GM21528 (cell line): ENCODE measurements at regions not wholly inside any gene's neighbourhood (a gene's known extent, or its start where the extent isn't known, plus 50 kb on each side); places are given as distances from the start of the nearest gene placed in this dataset.

Source experiments
- ATAC-seq: cut with Tn5 transposase; IDR thresholded peaks from one replicate; pipeline ENCODE4 v1.9.1; 2021; ENCODE audit warnings: mild to moderate bottlenecking, moderate library complexity; ENCODE audit not compliant: unreplicated experiment, low FRiP score

- no peak for ATAC-seq
Observed at GRCh38 chr6:168890306-168890980, 363.2 kb downstream of the THBS2 start.

DNA sequence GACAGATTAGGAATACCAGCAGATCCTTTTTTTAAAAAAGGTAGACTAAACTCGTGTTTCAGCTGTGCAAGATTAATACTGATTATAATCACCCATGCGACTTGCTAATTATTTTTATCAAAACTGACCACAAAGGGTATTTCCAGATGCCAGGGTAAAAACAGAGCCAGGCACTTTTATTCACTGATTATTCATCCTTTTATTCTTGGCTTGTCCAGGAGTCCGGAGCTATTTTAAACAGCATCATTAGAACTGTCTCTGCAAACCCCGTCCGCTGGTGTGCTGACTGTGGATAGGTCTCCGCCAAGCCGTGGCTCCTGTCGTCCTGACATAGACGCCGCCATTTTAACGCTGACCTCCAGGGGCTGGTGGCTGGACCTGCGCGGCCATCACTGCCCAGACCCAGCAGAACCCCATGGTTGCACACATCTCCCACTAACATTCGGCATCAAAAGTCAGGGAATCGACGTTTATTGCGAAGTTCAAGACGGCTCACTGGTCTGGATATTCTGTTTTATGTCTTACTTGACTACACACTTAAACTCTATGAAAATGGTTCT lies 364.8 kb downstream of the THBS2 start:
- no peak for ATAC-seq

GRCh38 chr6:168888102-168888501 lies 365.5 kb downstream of the THBS2 start:
- ATAC-seq: no peak

DNA sequence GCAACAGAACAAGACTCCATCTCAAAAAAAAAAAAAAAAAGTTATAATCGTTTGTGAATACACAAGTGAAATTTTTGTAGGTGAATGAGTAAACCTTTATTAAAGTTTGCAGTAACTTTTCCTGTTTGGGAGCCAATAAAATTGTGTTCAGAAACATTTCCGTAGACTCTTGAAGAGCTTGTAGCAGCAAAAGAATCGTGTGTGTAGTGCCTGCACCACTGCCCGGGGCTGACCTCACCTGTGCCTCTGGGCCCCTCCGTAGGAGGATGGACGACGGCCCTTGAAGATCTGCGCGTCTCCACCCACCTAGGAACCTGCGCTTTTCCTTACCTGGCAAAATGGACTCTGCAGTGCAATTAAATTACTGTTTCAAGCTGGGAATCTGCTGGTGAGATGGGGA lies 366.0 kb downstream of the THBS2 start:
- ATAC-seq: no peak

GRCh38 chr6:168886964-168887363 lies 366.7 kb downstream of the THBS2 start:
- ATAC-seq: no peak

- no peak for ATAC-seq
Observed at GRCh38 chr6:168885751-168886742, 367.6 kb downstream of the THBS2 start.

DNA sequence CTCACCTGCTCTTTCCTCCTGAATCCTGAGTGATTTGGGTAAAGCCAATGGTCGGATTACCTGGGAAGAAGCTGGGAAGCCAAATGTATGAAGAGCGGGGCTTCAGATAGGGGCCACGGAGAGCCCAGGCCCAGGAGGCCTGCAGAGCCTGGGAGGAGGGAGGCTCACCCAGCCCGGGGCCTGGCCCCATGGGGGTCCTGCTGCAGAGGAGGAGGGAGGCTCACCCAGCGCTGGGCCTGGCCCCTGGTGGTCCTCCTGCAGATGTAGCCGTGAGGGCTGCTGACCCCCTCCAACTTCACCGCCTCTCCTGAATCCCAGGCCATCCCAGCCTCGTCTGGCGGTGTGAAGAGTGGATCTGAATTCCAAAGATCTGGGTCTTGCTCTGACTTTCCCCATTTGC lies 368.4 kb downstream of the THBS2 start:
- ATAC-seq: no peak

DNA sequence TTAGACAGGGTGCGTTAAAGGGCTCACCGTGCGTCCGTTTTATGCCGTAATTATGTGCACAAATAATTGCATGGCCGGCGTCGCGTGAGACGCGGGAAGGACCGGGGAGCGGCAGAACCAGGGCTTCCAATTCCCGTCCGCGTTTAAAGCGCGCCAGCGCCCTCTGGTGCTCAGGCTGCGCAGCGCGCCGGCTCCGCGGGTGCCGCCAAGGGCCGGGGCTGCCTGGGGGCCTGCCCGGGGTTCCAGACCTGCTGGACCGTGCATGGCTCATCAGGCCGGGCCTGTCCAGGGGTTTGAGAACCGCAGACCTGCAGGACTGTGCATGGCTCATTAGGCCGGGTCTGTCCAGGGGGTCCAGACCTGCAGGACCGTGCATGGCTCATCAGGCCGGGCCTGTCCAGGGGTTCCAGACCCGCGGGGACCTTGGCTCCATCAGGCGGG lies 369.0 kb downstream of the THBS2 start:
- ATAC-seq: no peak

- ATAC-seq: no peak
Observed at GRCh38 chr6:168884050-168884645, 369.5 kb downstream of the THBS2 start.

DNA sequence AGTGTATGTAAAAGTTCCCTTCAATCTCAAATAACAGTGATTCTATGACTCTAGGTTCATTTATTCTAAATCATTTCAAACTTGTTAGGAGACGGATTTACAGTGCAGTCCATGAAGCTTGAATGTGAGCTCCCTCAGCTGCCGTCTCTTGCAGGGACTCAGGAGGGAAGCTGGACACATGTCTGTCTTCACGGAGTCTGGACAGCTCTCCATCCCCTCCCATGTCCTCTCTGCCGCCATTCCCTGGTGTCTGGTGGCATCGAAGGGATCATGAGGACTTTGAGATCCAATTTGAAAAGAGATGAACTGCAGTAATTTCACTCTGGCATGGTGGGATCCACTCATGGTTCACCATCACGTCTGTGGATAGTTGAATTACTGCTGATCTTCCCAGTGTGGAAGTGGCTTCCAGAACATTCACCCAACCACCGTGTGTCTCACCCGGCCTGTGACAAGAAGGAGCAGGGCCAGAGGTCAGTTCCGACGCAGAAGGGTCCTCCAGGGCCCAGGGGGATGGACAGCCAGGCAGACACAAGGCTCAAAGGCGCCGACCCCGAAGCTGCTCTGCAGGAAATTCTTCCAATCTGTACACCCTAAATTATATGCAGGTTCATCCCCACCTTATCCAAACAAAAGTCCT lies 370.1 kb downstream of the THBS2 start:
- ATAC-seq: no peak

GRCh38 chr6:168880271-168880670 lies 373.4 kb downstream of the THBS2 start:
- ATAC-seq: no peak

DNA sequence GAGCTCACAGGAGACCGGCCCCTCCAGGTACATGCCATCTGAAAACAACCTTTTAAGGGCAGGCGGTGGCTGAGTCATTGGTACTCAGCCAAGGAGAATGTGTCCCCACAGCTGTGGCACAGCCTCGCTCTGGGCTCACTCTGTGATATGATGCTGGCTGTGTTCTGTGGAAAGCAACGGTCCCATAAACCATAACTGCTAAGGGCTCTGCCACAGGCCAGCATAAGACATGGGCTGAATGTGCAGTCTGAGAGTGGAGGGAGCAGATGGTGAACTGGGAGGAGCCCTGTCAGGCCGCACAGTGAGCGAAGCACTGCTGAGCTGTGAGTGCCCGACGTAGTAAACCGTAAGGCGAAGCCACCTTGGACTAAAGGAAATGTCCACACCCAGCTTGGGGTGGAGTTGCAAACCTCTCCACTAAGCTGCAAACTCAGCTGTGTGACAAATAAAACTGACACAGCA lies 375.8 kb downstream of the THBS2 start:
- ATAC-seq: no peak

DNA sequence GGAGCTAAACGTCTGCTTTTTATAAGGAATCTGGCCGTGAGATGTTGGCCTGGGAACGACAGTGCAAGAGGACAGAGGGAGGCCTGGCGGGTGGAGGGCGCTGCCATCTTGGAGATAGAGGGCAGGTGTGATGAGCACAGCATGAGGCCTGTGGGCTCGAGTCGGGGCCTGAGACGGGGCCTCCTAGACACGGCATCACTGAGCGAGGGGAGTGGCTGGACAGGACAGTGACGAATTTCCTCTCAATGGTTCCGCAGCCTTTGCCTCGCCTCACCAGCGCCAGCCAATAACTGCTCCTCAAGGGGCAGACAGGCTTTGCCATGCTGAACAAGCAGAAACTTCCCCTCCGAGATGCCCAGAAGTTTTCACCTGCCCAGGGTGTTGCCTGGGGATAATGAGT lies 376.7 kb downstream of the THBS2 start:
- no peak for ATAC-seq

GRCh38 chr6:168875811-168876576 lies 377.7 kb downstream of the THBS2 start:
- ATAC-seq: no peak

DNA sequence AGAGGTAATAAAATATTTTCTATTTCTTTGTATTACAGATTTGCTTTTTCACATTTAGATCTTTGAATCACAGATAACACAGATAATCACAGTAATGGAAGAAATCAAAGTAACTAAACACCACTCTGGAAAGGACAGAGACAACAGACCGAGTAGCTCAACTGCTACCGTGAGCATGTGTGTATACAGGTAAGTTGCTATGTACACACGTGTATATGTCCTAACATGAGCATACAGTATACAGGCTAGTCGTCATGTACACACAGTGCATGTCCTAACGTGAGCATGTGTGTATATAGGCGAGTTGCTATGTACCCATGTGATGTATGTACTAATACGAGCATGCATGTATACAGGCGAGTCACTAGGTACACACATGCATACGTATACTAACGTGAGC lies 379.0 kb downstream of the THBS2 start:
- no peak for ATAC-seq

DNA sequence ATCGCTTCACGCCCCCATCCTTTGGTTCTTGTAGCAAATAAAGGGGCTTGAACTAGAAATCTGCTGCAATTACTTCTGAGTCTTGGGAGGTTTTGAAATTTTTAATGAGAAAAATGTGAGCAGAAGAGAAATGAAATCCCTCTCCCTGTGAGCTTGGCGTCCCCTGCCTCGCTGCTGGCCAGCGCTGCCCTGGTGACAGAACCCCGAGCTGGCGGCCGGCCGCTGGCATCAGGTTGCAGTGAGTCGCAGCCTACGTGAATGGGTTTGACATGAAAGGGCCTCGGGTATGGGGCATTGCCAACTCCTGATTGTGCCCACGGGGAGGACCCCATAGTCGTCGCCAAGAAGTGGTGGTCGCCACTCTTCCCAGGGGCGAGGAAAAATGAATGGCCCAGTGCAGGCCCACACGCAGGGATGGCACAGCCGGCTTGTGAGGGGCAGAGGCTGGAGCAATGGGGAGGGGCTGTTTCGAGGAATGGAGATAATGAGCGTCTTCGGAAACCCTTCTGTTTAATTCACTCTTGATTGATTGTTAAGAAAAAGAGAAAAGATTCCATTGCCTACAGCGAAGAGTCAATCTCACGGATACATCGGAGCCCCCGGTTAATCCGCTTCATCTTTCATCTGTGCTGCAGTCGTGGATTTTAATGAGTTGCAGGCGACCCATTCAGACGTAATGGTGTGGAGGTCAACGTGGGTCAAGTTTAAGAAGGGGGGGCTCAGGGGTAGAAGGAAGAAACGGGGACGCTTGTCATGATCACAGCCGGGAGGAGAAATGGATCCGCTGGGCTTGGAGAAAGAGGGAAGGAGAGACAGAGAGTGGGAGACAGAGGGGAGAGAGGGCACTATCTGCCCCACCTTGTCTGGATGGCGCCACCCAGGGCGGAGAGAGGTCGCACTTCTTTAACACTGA lies 380.1 kb downstream of the THBS2 start:
- ATAC-seq: no peak

DNA sequence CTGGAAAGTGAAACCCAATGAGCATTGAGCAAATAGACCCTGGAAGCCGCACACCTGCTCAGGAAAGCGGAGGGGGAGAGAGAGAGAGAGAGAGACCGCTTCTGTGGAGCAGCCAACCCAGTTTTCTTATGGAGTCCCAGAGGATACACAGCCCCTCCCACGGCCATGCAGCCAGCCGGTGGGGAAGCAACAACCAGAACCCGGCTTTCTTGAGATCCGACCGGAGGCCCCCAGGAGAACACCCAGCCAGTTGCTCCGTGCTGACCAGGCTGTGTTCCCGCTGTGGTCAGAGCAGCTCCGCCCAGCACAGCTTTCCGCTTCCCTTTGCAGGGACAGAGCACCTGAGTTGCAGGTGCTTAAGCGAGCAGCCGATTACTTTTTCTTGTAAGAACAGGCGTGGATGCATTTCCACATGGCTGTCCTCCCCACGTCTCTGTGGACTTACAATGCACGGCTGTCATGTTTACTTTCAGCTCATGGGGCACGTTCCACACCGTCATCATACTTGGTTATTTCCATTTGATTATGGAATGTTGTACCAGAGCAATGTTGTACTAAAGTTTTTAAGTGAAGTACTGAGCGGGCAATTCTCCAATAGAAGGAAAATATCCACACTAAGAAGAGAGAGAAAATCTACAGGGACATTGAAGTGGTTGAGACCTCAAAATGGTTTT lies 381.9 kb downstream of the THBS2 start:
- no peak for ATAC-seq

GRCh38 chr6:168870982-168871381 lies 382.7 kb downstream of the THBS2 start:
- no peak for ATAC-seq
